ENCODE measurements at regions not wholly inside any gene's neighbourhood (a gene's known extent, or its start where the extent isn't known, plus 50 kb on each side); places are given as distances from the start of the nearest gene placed in this dataset.
"Not testable (repeated sequence)": the region's sequence is repeated elsewhere in the genome, so short reads cannot be mapped to it uniquely, and the experiment has no call there.

GRCh38 chr4:85128246-85129204, 162.0 kb upstream of the WDFY3 start:
- CTCF ChIA-PET = interaction anchor here (0.6 to 3.5 kb wide), 6 partner anchors 27 to 689 kb away, joined by 3 to 24 read pairs (median 3); no protein-coding TSS in a partner anchor
- FAIRE-seq = no peak

GRCh38 chr4:85129354-85130125, 163.1 kb upstream of the WDFY3 start:
- H2AFZ ChIP-seq (ENCODE audit: low read depth, low read length); H4K20me1 ChIP-seq (replicated peaks; ENCODE audit: control insufficient read depth, extremely low read depth, insufficient read depth, low read length); H3K9me3 ChIP-seq (replicated peaks; ENCODE audit: control insufficient read depth, insufficient read depth, low read length); H3K9ac ChIP-seq (replicated peaks; ENCODE audit: extremely low read depth, insufficient read depth, low read length); DNase-seq (ENCODE audit: low read depth, low spot score); H3K4me2 ChIP-seq (ENCODE audit: insufficient read depth, low read length); POLR2A ChIA-PET; H3K9me1 ChIP-seq (replicated peaks; ENCODE audit: control insufficient read depth, extremely low read depth, insufficient read depth, low read length); BruUV-seq (replicated peaks); intact Hi-C loops (cut with micrococcal nuclease); dilution Hi-C loops (cut with MboI; ENCODE audit: extremely low pct_ligation_motif_present, low sequenced_read_pairs); H3K79me2 ChIP-seq (ENCODE audit: control insufficient read depth, insufficient read depth, low read length); H3K27ac ChIP-seq (ENCODE audit: insufficient read depth, low read depth, low read length); H3K36me3 ChIP-seq (ENCODE audit: control insufficient read depth in 2 of 2, extremely low read depth in 1 of 2, insufficient read depth in 2 of 2, low read length in 2 of 2); H3K4me1 ChIP-seq (ENCODE audit: control insufficient read depth, extremely low read depth, insufficient read depth, low read length); H3K27me3 ChIP-seq (ENCODE audit: control insufficient read depth in 2 of 2, insufficient read depth in 2 of 2, low read length in 2 of 2); H3K4me3 ChIP-seq (replicated peaks in 1 of 3; ENCODE audit: insufficient read depth in 1 of 3, low read depth in 1 of 3, low read length in 3 of 3); FAIRE-seq: not testable (repeated sequence)
- CTCF ChIA-PET = interaction anchor here (0.6 to 3.5 kb wide), 4 partner anchors 21 to 647 kb away, joined by 3 to 24 read pairs (median 3); no protein-coding TSS in a partner anchor

More at GRCh38 chr4:85128246-85129204, 162.0 kb upstream of the WDFY3 start:
- H3K9ac ChIP-seq (replicated peaks; ENCODE audit: extremely low read depth, insufficient read depth, low read length) = no peak overlapping the region
- no peak overlapping the region for H2AFZ ChIP-seq (ENCODE audit: low read depth, low read length)
- no peak for DNase-seq (ENCODE audit: low read depth, low spot score)
- dilution Hi-C loops (cut with MboI; ENCODE audit: extremely low pct_ligation_motif_present, low sequenced_read_pairs) = no loop called here
- no peak overlapping the region for H3K27ac ChIP-seq (ENCODE audit: insufficient read depth, low read depth, low read length)
- no peak overlapping the region for H3K4me3 ChIP-seq (replicated peaks in 1 of 3; ENCODE audit: insufficient read depth in 1 of 3, low read depth in 1 of 3, low read length in 3 of 3)
- no TSS peak for BruUV-seq (replicated peaks)
- no peaks in the 10 kb centered on the region for H3K9me1 ChIP-seq (replicated peaks; ENCODE audit: control insufficient read depth, extremely low read depth, insufficient read depth, low read length)
- H3K27me3 ChIP-seq (ENCODE audit: control insufficient read depth in 2 of 2, insufficient read depth in 2 of 2, low read length in 2 of 2) = peaks cover 0 to 5% of the 10 kb centered on the region in 2 experiments
- no peaks in the 10 kb centered on the region for H3K36me3 ChIP-seq (ENCODE audit: control insufficient read depth in 2 of 2, extremely low read depth in 1 of 2, insufficient read depth in 2 of 2, low read length in 2 of 2)
- H3K79me2 ChIP-seq (ENCODE audit: control insufficient read depth, insufficient read depth, low read length) = no peaks in the 10 kb centered on the region
- intact Hi-C loops (cut with micrococcal nuclease) = no loop called here
- POLR2A ChIA-PET = no interaction called here
- H3K4me1 ChIP-seq (ENCODE audit: control insufficient read depth, extremely low read depth, insufficient read depth, low read length) = no peaks in the 10 kb centered on the region
- H3K9me3 ChIP-seq (replicated peaks; ENCODE audit: control insufficient read depth, insufficient read depth, low read length) = no peaks in the 10 kb centered on the region
- TF ChIP-seq JUN (IDR thresholded peaks at IDR 0.05; ENCODE audit: borderline replicate concordance, insufficient read depth, insufficient read length, low read depth) (no peak), POLR2A (IDR thresholded peaks at IDR 0.05; ENCODE audit: low read depth, low read length) (no peak), CTCF (IDR thresholded peaks at IDR 0.05; ENCODE audit: extremely low read depth in 1 of 2, insufficient read depth in 1 of 2, low read depth in 1 of 2, low read length in 2 of 2) (no peak), POLR2AphosphoS5 (IDR thresholded peaks at IDR 0.05; ENCODE audit: insufficient read depth, low read depth, low read length) (no peak), MAX (IDR thresholded peaks at IDR 0.05; ENCODE audit: insufficient read depth, insufficient read length) (no peak), MYC (IDR thresholded peaks at IDR 0.05; ENCODE audit: low read depth, low read length) (no peak), EZH2 (IDR thresholded peaks at IDR 0.05; ENCODE audit: borderline replicate concordance, low read depth, low read length, severe bottlenecking) (no peak), FOS (IDR thresholded peaks at IDR 0.05; ENCODE audit: borderline replicate concordance, insufficient read depth, low read length) (no peak), GATA2 (IDR thresholded peaks at IDR 0.05; ENCODE audit: insufficient read depth, insufficient read length, low read depth, low read length) (no peak)
- H4K20me1 ChIP-seq (replicated peaks; ENCODE audit: control insufficient read depth, extremely low read depth, insufficient read depth, low read length) = no peaks in the 10 kb centered on the region
- no peak overlapping the region for H3K4me2 ChIP-seq (ENCODE audit: insufficient read depth, low read length)
